Small intestine (tissue), 7 donors: ENCODE measurements at regions not wholly inside any gene's neighbourhood (a gene's known extent, or its start where the extent isn't known, plus 50 kb on each side); places are given as distances from the start of the nearest gene placed in this dataset.
A peak's percentile ranks its signal among the peaks of the same experiment; 100 is the strongest.

Experiments
- DNase-seq, 2 donors: peaks; one replicate each; pipeline versions ENCODE4 v3.0.0 to v3.0.0-alpha.2; 2013
- FAIRE-seq: peaks from 2 replicates; lab custom pipeline; 2012; peaks lifted over from hg19 to GRCh38; lab: Jason Lieb, UNC
- H3K27ac ChIP-seq, 3 donors: one replicate each; pipeline ENCODE4 v1.5.1; 2013; ENCODE audit warnings: low read length in 2 of 3, mild to moderate bottlenecking in 2 of 3, control low read depth in 1 of 3, inconsistent platforms in 1 of 3, low read depth in 1 of 3, moderate library complexity in 1 of 3
- H3K27me3 ChIP-seq, 3 donors: one replicate each; pipeline ENCODE4 v1.6.1; 2013; ENCODE audit warnings: low read length in 3 of 3, inconsistent platforms in 1 of 3; ENCODE audit not compliant: control insufficient read depth in 3 of 3, insufficient read depth in 3 of 3
- H3K36me3 ChIP-seq, 3 donors: one replicate each; pipeline ENCODE4 v1.6.1; 2013; ENCODE audit warnings: low read length in 3 of 3, inconsistent platforms in 1 of 3, low read depth in 1 of 3, mild to moderate bottlenecking in 1 of 3, moderate library complexity in 1 of 3; ENCODE audit not compliant: control insufficient read depth in 3 of 3, insufficient read depth in 2 of 3
- H3K4me1 ChIP-seq, 3 donors: one replicate each; pipeline ENCODE4 v1.6.1; 2013; ENCODE audit warnings: low read length in 2 of 3, inconsistent platforms in 1 of 3, low read depth in 1 of 3, mild to moderate bottlenecking in 1 of 3, moderate library complexity in 1 of 3; ENCODE audit not compliant: control insufficient read depth in 3 of 3, insufficient read depth in 2 of 3
- H3K4me3 ChIP-seq, 3 donors: one replicate each; pipeline ENCODE4 v1.5.1; 2013; ENCODE audit warnings: low read length in 3 of 3, control low read depth in 1 of 3, inconsistent platforms in 1 of 3, low read depth in 1 of 3, mild to moderate bottlenecking in 1 of 3, moderate library complexity in 1 of 3
- H3K9me3 ChIP-seq, 2 donors: one replicate each; pipeline ENCODE4 v1.6.1; 2013; ENCODE audit warnings: low read depth in 1 of 2, low read length in 1 of 2; ENCODE audit not compliant: control insufficient read depth in 2 of 2, insufficient read depth in 1 of 2
- WGBS, 3 donors: extraction: QIAGEN DNeasy Blood & Tissue Kit; methylation state at CpG; one replicate each; pipeline ENCODE4 v1.1.7; 2013; 5-methylcytosine and 5-hydroxymethylcytosine counted together
- donor health status: healthy with polysubstance abuse.
- donor health status: control.
- donor health status: control.
- donor health status: Bipolar disorder and iron deficiency.
- donor health status: healthy.

DNA sequence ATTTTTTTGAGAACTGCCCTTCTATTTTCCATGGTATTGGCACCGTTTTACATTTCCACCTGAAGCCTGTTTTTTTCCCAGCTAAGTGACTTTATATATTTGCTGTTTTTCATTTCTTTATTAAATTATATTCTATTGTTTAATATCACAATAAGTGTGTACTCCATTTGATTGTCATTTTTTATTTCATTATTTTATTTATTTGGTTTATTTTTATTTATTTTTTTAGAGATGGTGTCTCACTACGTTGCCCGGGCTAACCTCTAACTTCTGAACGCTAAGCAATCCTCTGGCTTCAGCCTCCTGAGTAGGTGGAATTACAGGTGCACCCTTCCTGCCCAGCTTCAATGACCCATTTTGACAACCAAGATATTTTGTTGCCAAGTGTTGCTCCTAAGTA is 202.6 kb downstream of the SIM1 start:
- H3K27me3 ChIP-seq: peaks cover 0 to 3% (median 0%) of the 10 kb centered on the region in 3 donors
- no peaks in the 10 kb centered on the region for H3K9me3 ChIP-seq
- DNase-seq (no peak), FAIRE-seq (no peak)
- no peaks in the 10 kb centered on the region for H3K36me3 ChIP-seq
- H3K4me3 ChIP-seq: no peak overlapping the region
- no peaks in the 10 kb centered on the region for H3K4me1 ChIP-seq
- H3K27ac ChIP-seq: no peak overlapping the region
- 82 to 87% (median 86%) methylated on average over 4 of the region's 4 CpGs for WGBS, 3 donors

GRCh38 chr6:100261486-100261885 is 203.2 kb downstream of the SIM1 start:
- Histone ChIP-seq H3K36me3 (no peaks in the 10 kb centered on the region), H3K4me3 (no peak overlapping the region), H3K9me3 (no peaks in the 10 kb centered on the region), H3K27me3 (peaks cover 0 to under 1% (median 0%) of the 10 kb centered on the region in 3 donors), H3K27ac (no peak overlapping the region), H3K4me1 (no peaks in the 10 kb centered on the region)
- FAIRE-seq (no peak), DNase-seq (no peak)
- 69 to 78% (median 71%) methylated on average over 2 of the region's 2 CpGs for WGBS, 3 donors

GRCh38 chr6:100260584-100260983 is 204.1 kb downstream of the SIM1 start:
- Histone ChIP-seq H3K9me3 (no peaks in the 10 kb centered on the region), H3K4me3 (no peak overlapping the region)
- no peak for FAIRE-seq

GRCh38 chr6:100259865-100260264 is 204.9 kb downstream of the SIM1 start:
- no peaks in the 10 kb centered on the region for H3K9me3 ChIP-seq
- no peak for DNase-seq
- H3K27ac ChIP-seq: no peak overlapping the region
- H3K27me3 ChIP-seq: no peaks in the 10 kb centered on the region
- H3K4me1 ChIP-seq: no peaks in the 10 kb centered on the region
- no peak for FAIRE-seq
- H3K4me3 ChIP-seq: no peak overlapping the region
- H3K36me3 ChIP-seq: no peaks in the 10 kb centered on the region
- 53 to 67% (median 63%) methylated on average over 3 of the region's 3 CpGs for WGBS, 3 donors

More at GRCh38 chr6:100260584-100260983, 204.1 kb downstream of the SIM1 start:
- DNase-seq: no peak
- Histone ChIP-seq H3K27ac (no peak overlapping the region), H3K27me3 (no peaks in the 10 kb centered on the region), H3K36me3 (no peaks in the 10 kb centered on the region), H3K4me1 (no peaks in the 10 kb centered on the region)

GRCh38 chr6:100258752-100259151 is 206.0 kb downstream of the SIM1 start:
- 56 to 63% (median 59%) methylated on average over 2 of the region's 2 CpGs for WGBS, 3 donors
- no peak overlapping the region for H3K4me3 ChIP-seq
- H3K4me1 ChIP-seq: no peaks in the 10 kb centered on the region
- H3K9me3 ChIP-seq: no peaks in the 10 kb centered on the region
- no peak overlapping the region for H3K27ac ChIP-seq
- DNase-seq: no peak
- no peaks in the 10 kb centered on the region for H3K36me3 ChIP-seq
- FAIRE-seq: no peak
- H3K27me3 ChIP-seq: no peaks in the 10 kb centered on the region

- no peaks in the 10 kb centered on the region for H3K9me3 ChIP-seq
- DNase-seq: no peak
- no peaks in the 10 kb centered on the region for H3K4me1 ChIP-seq
- FAIRE-seq: no peak
- no peak overlapping the region for H3K27ac ChIP-seq
- H3K27me3 ChIP-seq: no peaks in the 10 kb centered on the region
- H3K36me3 ChIP-seq: no peaks in the 10 kb centered on the region
- H3K4me3 ChIP-seq: no peak overlapping the region
- 20 to 25% (median 23%) methylated on average over 4 of the region's 4 CpGs for WGBS, 3 donors
Measured at GRCh38 chr6:100257793-100258395, 206.8 kb downstream of the SIM1 start.

- no peak for DNase-seq
- no peak overlapping the region for H3K4me3 ChIP-seq
- no peaks in the 10 kb centered on the region for H3K4me1 ChIP-seq
- H3K27me3 ChIP-seq: no peaks in the 10 kb centered on the region
- WGBS, 3 donors: 68 to 76% (median 74%) methylated on average over 5 of the region's 5 CpGs
- no peaks in the 10 kb centered on the region for H3K9me3 ChIP-seq
- no peak overlapping the region for H3K27ac ChIP-seq
- FAIRE-seq: no peak
- no peaks in the 10 kb centered on the region for H3K36me3 ChIP-seq
Measured at GRCh38 chr6:100255701-100256100, 209.0 kb downstream of the SIM1 start.

DNA sequence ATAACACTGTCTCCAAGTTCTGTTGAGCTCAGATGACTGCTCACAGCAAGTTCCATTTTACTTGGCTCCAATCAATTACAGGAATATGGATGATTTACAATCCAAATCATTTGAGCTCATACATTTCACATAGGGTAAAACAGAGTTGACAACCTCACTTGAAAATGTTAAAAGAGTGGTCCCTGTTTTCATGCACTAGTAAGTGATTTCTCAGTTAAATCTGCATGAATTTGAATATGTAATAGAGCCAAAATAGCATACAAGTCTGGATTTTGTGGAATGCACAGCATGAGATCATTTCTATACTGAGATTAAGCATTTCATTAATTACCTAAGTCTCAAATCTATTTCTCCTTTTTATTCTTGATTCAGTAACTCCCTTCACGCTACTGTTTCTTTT is 217.6 kb downstream of the SIM1 start:
- Histone ChIP-seq H3K27me3 (no peaks in the 10 kb centered on the region), H3K27ac (no peak overlapping the region), H3K4me3 (no peak overlapping the region), H3K36me3 (no peaks in the 10 kb centered on the region), H3K4me1 (no peaks in the 10 kb centered on the region), H3K9me3 (no peaks in the 10 kb centered on the region)
- WGBS, 3 donors: 83 to 91% (median 86%) methylated on average over 1 of the region's 1 CpG
- FAIRE-seq: no peak
- DNase-seq: no peak

DNA sequence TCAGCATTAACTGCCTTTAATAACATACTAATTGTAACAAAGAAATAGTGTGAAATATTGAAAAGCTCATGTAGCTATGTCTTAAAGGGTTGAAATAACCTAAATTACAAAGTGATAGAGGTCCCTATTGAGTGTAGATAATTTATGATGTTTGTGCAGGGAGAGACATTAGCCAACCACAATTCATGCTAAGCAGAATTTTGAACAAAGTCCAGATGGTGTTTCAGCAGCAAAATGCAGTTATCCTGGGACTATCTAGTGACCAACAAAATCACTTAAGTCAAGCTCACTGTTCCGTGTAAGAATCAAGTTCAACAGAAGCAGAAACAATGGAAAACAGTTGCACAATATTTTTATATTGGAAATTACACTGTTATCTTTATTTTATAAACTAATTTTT is 218.5 kb downstream of the SIM1 start:
- FAIRE-seq (no peak), DNase-seq (peak in 1 of 2 donors; percentile 38)
- Histone ChIP-seq H3K36me3 (no peaks in the 10 kb centered on the region), H3K27ac (no peak overlapping the region), H3K4me1 (no peaks in the 10 kb centered on the region), H3K27me3 (peaks cover 0 to under 1% (median 0%) of the 10 kb centered on the region in 3 donors), H3K9me3 (no peaks in the 10 kb centered on the region), H3K4me3 (no peak overlapping the region)
- 9 to 38% (median 21%) methylated on average over 1 of the region's 1 CpG for WGBS, 3 donors
